Activated B cell treated with CpG ODN at 0.5 μM for 24 hours (primary cell): ENCODE measurements at regions not wholly inside any gene's neighbourhood (a gene's known extent, or its start where the extent isn't known, plus 50 kb on each side); places are given as distances from the start of the nearest gene placed in this dataset.

Source experiments
- ATAC-seq: fragments of 200-7000 bp; cut with Tn5 transposase; one replicate; pipeline ENCODE4 v1.10.0; 2021; ENCODE audit warnings: low read depth, mild to moderate bottlenecking, moderate library complexity
- CTCF ChIA-PET: fragments of 350-600 bp; sonication (Branson Sonifier 250); formaldehyde crosslinking; loops from one replicate; lab custom pipeline; 2021; ENCODE audit warnings: antibody characterized with exemption; lab: Charles Lee
- POLR2A ChIA-PET: fragments of 350-600 bp; sonication (Branson Sonifier 250); formaldehyde crosslinking; loops from one replicate; lab custom pipeline; 2021; ENCODE audit warnings: antibody characterized with exemption; lab: Charles Lee
- DNase-seq: peaks from one replicate; pipeline ENCODE4 v3.0.0; 2022
- H3K27ac Mint-ChIP-seq: one replicate; pipeline ENCODE4 v1.8.0; 2020; ENCODE audit warnings: mixed read lengths
- H3K27me3 Mint-ChIP-seq: one replicate; pipeline ENCODE4 v1.8.0; 2021; ENCODE audit warnings: mixed read lengths
- H3K36me3 Mint-ChIP-seq: one replicate; pipeline ENCODE4 v1.8.0; 2021; ENCODE audit warnings: low read depth, mixed read lengths
- H3K4me1 Mint-ChIP-seq: one replicate; pipeline ENCODE4 v1.8.0; 2021; ENCODE audit warnings: mixed read lengths
- H3K4me3 Mint-ChIP-seq: one replicate; pipeline ENCODE4 v1.8.0; 2020; ENCODE audit warnings: mild to moderate bottlenecking, mixed read lengths
- H3K9me3 Mint-ChIP-seq: one replicate; pipeline ENCODE4 v1.8.0; 2020; ENCODE audit warnings: mixed read lengths
- CTCF ChIP-seq: fragments of 200-600 bp; IDR thresholded peaks from one replicate; pipeline ENCODE4 v1.8.0; 2022; ENCODE audit warnings: antibody characterized with exemption, mild to moderate bottlenecking
- intact Hi-C: fragments of 100-400 bp; cut with micrococcal nuclease; formaldehyde crosslinking; loops from one replicate; pipeline ENCODE4 v1.15.1; 2024

- Mint-ChIP-seq H3K4me3 (no peak overlapping the region), H3K9me3 (no peaks in the 10 kb centered on the region), H3K27me3 (no peaks in the 10 kb centered on the region), H3K36me3 (no peaks in the 10 kb centered on the region), H3K27ac (no peak overlapping the region), H3K4me1 (peaks cover 8% of the 10 kb centered on the region)
- ChIA-PET CTCF (no interaction called here), POLR2A (no interaction called here)
- ATAC-seq: no peak
- intact Hi-C loops: no loop called here
- DNase-seq: no peak
- TF ChIP-seq CTCF: no peak
Observed at GRCh38 chr20:4369119-4369797, 120.2 kb upstream of the ADRA1D start.

DNA sequence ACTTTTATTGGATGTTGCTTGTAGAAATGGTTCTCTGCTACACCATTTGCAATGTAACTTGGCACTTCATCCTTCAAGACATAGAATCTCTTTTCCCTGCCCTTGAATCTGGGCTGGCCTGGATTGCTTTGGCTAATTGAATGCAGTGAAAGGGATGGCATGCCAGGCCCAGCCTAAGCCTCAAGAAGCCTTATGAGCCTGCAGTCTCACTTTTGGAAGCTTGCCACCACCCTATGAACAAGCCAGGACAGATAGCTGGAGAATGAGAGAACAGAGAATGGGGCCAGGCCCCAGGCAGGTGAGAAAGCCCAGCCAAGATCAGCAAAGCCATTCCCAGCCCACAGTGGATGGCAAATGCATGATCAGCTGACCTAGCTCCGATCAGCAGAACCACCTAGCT lies 117.0 kb upstream of the ADRA1D start:
- H3K27me3 Mint-ChIP-seq: no peaks in the 10 kb centered on the region
- H3K9me3 Mint-ChIP-seq: no peaks in the 10 kb centered on the region
- ChIA-PET CTCF (no interaction called here), POLR2A (no interaction called here)
- no peak for ATAC-seq
- no peak overlapping the region for H3K27ac Mint-ChIP-seq
- no peaks in the 10 kb centered on the region for H3K36me3 Mint-ChIP-seq
- H3K4me1 Mint-ChIP-seq: peaks cover 8% of the 10 kb centered on the region
- no peak for TF ChIP-seq CTCF
- DNase-seq: no peak
- intact Hi-C loops: no loop called here
- H3K4me3 Mint-ChIP-seq: no peak overlapping the region

GRCh38 chr20:4358552-4358951 lies 109.5 kb upstream of the ADRA1D start:
- DNase-seq (no peak), ATAC-seq (no peak)
- CTCF ChIA-PET: no interaction called here
- no peaks in the 10 kb centered on the region for H3K36me3 Mint-ChIP-seq
- peaks cover 7% of the 10 kb centered on the region for H3K27me3 Mint-ChIP-seq
- POLR2A ChIA-PET: no interaction called here
- H3K4me3 Mint-ChIP-seq: no peak overlapping the region
- intact Hi-C loops: no loop called here
- no peaks in the 10 kb centered on the region for H3K4me1 Mint-ChIP-seq
- peaks cover 3% of the 10 kb centered on the region for H3K9me3 Mint-ChIP-seq
- H3K27ac Mint-ChIP-seq: no peak overlapping the region
- TF ChIP-seq CTCF: no peak

GRCh38 chr20:4352348-4352747 lies 103.3 kb upstream of the ADRA1D start:
- Mint-ChIP-seq H3K4me3 (no peak overlapping the region), H3K27me3 (peaks cover 10% of the 10 kb centered on the region), H3K27ac (no peak overlapping the region), H3K36me3 (no peaks in the 10 kb centered on the region), H3K9me3 (peaks cover 9% of the 10 kb centered on the region), H3K4me1 (no peaks in the 10 kb centered on the region)
- no peak for TF ChIP-seq CTCF
- POLR2A ChIA-PET: no interaction called here
- DNase-seq (no peak), ATAC-seq (no peak)
- intact Hi-C loops: no loop called here
- CTCF ChIA-PET: no interaction called here

DNA sequence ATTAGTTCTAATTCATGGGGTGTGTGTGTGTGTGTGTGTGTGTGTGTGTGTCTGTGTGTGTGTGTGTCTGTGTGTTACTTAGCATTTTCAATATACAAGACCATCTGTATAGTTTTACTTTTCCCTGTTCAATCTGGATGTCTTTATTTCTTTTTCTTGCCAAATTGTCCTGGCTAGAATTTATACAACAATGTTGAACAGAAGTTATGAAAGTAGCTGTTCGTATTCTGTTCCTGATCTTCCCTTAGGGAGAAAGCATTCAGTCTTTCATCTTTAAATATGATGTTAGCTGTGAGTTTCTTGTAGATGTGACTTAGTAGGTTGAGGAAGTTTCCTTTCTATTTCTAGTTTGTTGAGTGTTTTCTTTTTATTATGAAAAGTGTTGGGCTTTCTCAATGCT lies 101.0 kb upstream of the ADRA1D start:
- no peak for TF ChIP-seq CTCF
- peaks cover 9% of the 10 kb centered on the region for H3K9me3 Mint-ChIP-seq
- H3K4me1 Mint-ChIP-seq: no peaks in the 10 kb centered on the region
- no peaks in the 10 kb centered on the region for H3K36me3 Mint-ChIP-seq
- DNase-seq: no peak
- H3K4me3 Mint-ChIP-seq: no peak overlapping the region
- ATAC-seq: no peak
- intact Hi-C loops: no loop called here
- ChIA-PET POLR2A (no interaction called here), CTCF (no interaction called here)
- H3K27ac Mint-ChIP-seq: no peak overlapping the region
- peaks cover 7% of the 10 kb centered on the region for H3K27me3 Mint-ChIP-seq
